ENCODE measurements at regions not wholly inside any gene's neighbourhood (a gene's known extent, or its start where the extent isn't known, plus 50 kb on each side); places are given as distances from the start of the nearest gene placed in this dataset.

GRCh38 chr13:68938639-68939038 lies 1169.0 kb upstream of the ATXN8OS start:
- no peak for DNase-seq (ENCODE audit: extremely low read depth, low read depth)
- TF ChIP-seq CTCF (IDR thresholded peaks at IDR 0.05; ENCODE audit: low read depth, low read length) = no peak

- no peak for TF ChIP-seq CTCF (IDR thresholded peaks at IDR 0.05; ENCODE audit: low read depth, low read length)
- DNase-seq (ENCODE audit: extremely low read depth, low read depth) = no peak
Observed at GRCh38 chr13:68929075-68929745, 1178.4 kb upstream of the ATXN8OS start.

- TF ChIP-seq CTCF (IDR thresholded peaks at IDR 0.05; ENCODE audit: low read depth, low read length) = no peak
- no peak for DNase-seq (ENCODE audit: extremely low read depth, low read depth)
Observed at GRCh38 chr13:68927387-68928026, 1180.1 kb upstream of the ATXN8OS start.

- no peak for TF ChIP-seq CTCF (IDR thresholded peaks at IDR 0.05; ENCODE audit: low read depth, low read length)
Observed at GRCh38 chr13:68923995-68924394, 1183.6 kb upstream of the ATXN8OS start.

GRCh38 chr13:68908879-68909278 lies 1198.7 kb upstream of the ATXN8OS start:
- no peak for DNase-seq (ENCODE audit: extremely low read depth, low read depth)
- no peak for TF ChIP-seq CTCF (IDR thresholded peaks at IDR 0.05; ENCODE audit: low read depth, low read length)

More at GRCh38 chr13:68923995-68924394, 1183.6 kb upstream of the ATXN8OS start:
- DNase-seq (ENCODE audit: extremely low read depth, low read depth) = no peak

- TF ChIP-seq CTCF (IDR thresholded peaks at IDR 0.05; ENCODE audit: low read depth, low read length) = no peak
Observed at GRCh38 chr13:68905186-68905585, 1202.4 kb upstream of the ATXN8OS start.

GRCh38 chr13:68897331-68897928 lies 1210.2 kb upstream of the ATXN8OS start:
- TF ChIP-seq CTCF (IDR thresholded peaks at IDR 0.05; ENCODE audit: low read depth, low read length) = no peak
- DNase-seq (ENCODE audit: extremely low read depth, low read depth) = no peak

More at GRCh38 chr13:68905186-68905585, 1202.4 kb upstream of the ATXN8OS start:
- DNase-seq (ENCODE audit: extremely low read depth, low read depth) = no peak
